ENCODE measurements at regions not wholly inside any gene's neighbourhood (a gene's known extent, or its start where the extent isn't known, plus 50 kb on each side); places are given as distances from the start of the nearest gene placed in this dataset.

GRCh38 chr14:98082833-98083232, 1189.2 kb downstream of the BCL11B start:
- Histone ChIP-seq H3K36me3 (ENCODE audit: control insufficient read depth, insufficient read depth, low read length) (no peaks in the 10 kb centered on the region), H3K4me3 (ENCODE audit: low read length) (no peak overlapping the region), H3K9me3 (ENCODE audit: control insufficient read depth, low read length) (no peaks in the 10 kb centered on the region), H3K27me3 (ENCODE audit: control insufficient read depth, insufficient read depth, low read length) (no peaks in the 10 kb centered on the region), H3K4me1 (ENCODE audit: control insufficient read depth, insufficient read depth, low read length) (no peaks in the 10 kb centered on the region), H3K9ac (ENCODE audit: low read length) (no peak overlapping the region)

GRCh38 chr14:98085751-98086150, 1186.2 kb downstream of the BCL11B start:
- Histone ChIP-seq H3K4me3 (ENCODE audit: low read length) (no peak overlapping the region), H3K9ac (ENCODE audit: low read length) (no peak overlapping the region), H3K9me3 (ENCODE audit: control insufficient read depth, low read length) (no peaks in the 10 kb centered on the region), H3K27me3 (ENCODE audit: control insufficient read depth, insufficient read depth, low read length) (no peaks in the 10 kb centered on the region), H3K4me1 (ENCODE audit: control insufficient read depth, insufficient read depth, low read length) (no peaks in the 10 kb centered on the region), H3K36me3 (ENCODE audit: control insufficient read depth, insufficient read depth, low read length) (no peaks in the 10 kb centered on the region)

GRCh38 chr14:98093111-98093510, 1178.9 kb downstream of the BCL11B start:
- Histone ChIP-seq H3K4me3 (ENCODE audit: low read length) (no peak overlapping the region), H3K36me3 (ENCODE audit: control insufficient read depth, insufficient read depth, low read length) (no peaks in the 10 kb centered on the region), H3K9me3 (ENCODE audit: control insufficient read depth, low read length) (no peaks in the 10 kb centered on the region), H3K27me3 (ENCODE audit: control insufficient read depth, insufficient read depth, low read length) (no peaks in the 10 kb centered on the region), H3K4me1 (ENCODE audit: control insufficient read depth, insufficient read depth, low read length) (no peaks in the 10 kb centered on the region), H3K9ac (ENCODE audit: low read length) (no peak overlapping the region)

GRCh38 chr14:98099527-98099926, 1172.5 kb downstream of the BCL11B start:
- Histone ChIP-seq H3K4me1 (ENCODE audit: control insufficient read depth, insufficient read depth, low read length) (no peaks in the 10 kb centered on the region), H3K9me3 (ENCODE audit: control insufficient read depth, low read length) (no peaks in the 10 kb centered on the region), H3K4me3 (ENCODE audit: low read length) (no peak overlapping the region), H3K36me3 (ENCODE audit: control insufficient read depth, insufficient read depth, low read length) (no peaks in the 10 kb centered on the region), H3K9ac (ENCODE audit: low read length) (no peak overlapping the region), H3K27me3 (ENCODE audit: control insufficient read depth, insufficient read depth, low read length) (no peaks in the 10 kb centered on the region)

- no peaks in the 10 kb centered on the region for H3K27me3 ChIP-seq (ENCODE audit: control insufficient read depth, insufficient read depth, low read length)
- no peak overlapping the region for H3K9ac ChIP-seq (ENCODE audit: low read length)
- H3K9me3 ChIP-seq (ENCODE audit: control insufficient read depth, low read length), result no peaks in the 10 kb centered on the region
- H3K36me3 ChIP-seq (ENCODE audit: control insufficient read depth, insufficient read depth, low read length), result no peaks in the 10 kb centered on the region
- H3K4me1 ChIP-seq (ENCODE audit: control insufficient read depth, insufficient read depth, low read length), result no peaks in the 10 kb centered on the region
- no peak overlapping the region for H3K4me3 ChIP-seq (ENCODE audit: low read length)
Measured at GRCh38 chr14:98101323-98101722, 1170.7 kb downstream of the BCL11B start.

- Histone ChIP-seq H3K9me3 (ENCODE audit: control insufficient read depth, low read length) (no peaks in the 10 kb centered on the region), H3K27me3 (ENCODE audit: control insufficient read depth, insufficient read depth, low read length) (no peaks in the 10 kb centered on the region), H3K36me3 (ENCODE audit: control insufficient read depth, insufficient read depth, low read length) (no peaks in the 10 kb centered on the region), H3K4me1 (ENCODE audit: control insufficient read depth, insufficient read depth, low read length) (no peaks in the 10 kb centered on the region), H3K4me3 (ENCODE audit: low read length) (no peak overlapping the region), H3K9ac (ENCODE audit: low read length) (no peak overlapping the region)
Measured at GRCh38 chr14:98103705-98104104, 1168.3 kb downstream of the BCL11B start.

- no peaks in the 10 kb centered on the region for H3K9me3 ChIP-seq (ENCODE audit: control insufficient read depth, low read length)
- H3K4me3 ChIP-seq (ENCODE audit: low read length), result no peak overlapping the region
- no peaks in the 10 kb centered on the region for H3K36me3 ChIP-seq (ENCODE audit: control insufficient read depth, insufficient read depth, low read length)
- H3K27me3 ChIP-seq (ENCODE audit: control insufficient read depth, insufficient read depth, low read length), result no peaks in the 10 kb centered on the region
- no peak overlapping the region for H3K9ac ChIP-seq (ENCODE audit: low read length)
- no peaks in the 10 kb centered on the region for H3K4me1 ChIP-seq (ENCODE audit: control insufficient read depth, insufficient read depth, low read length)
Measured at GRCh38 chr14:98109326-98109725, 1162.7 kb downstream of the BCL11B start.

GRCh38 chr14:98112194-98112780, 1159.7 kb downstream of the BCL11B start:
- Histone ChIP-seq H3K9ac (ENCODE audit: low read length) (no peak overlapping the region), H3K4me3 (ENCODE audit: low read length) (no peak overlapping the region), H3K9me3 (ENCODE audit: control insufficient read depth, low read length) (no peaks in the 10 kb centered on the region), H3K4me1 (ENCODE audit: control insufficient read depth, insufficient read depth, low read length) (no peaks in the 10 kb centered on the region), H3K27me3 (ENCODE audit: control insufficient read depth, insufficient read depth, low read length) (no peaks in the 10 kb centered on the region), H3K36me3 (ENCODE audit: control insufficient read depth, insufficient read depth, low read length) (no peaks in the 10 kb centered on the region)

- no peak overlapping the region for H3K4me3 ChIP-seq (ENCODE audit: low read length)
Measured at GRCh38 chr14:98114122-98114895, 1157.7 kb downstream of the BCL11B start.

GRCh38 chr14:98114946-98115345, 1157.1 kb downstream of the BCL11B start:
- no peak overlapping the region for H3K9ac ChIP-seq (ENCODE audit: low read length)
- no peaks in the 10 kb centered on the region for H3K9me3 ChIP-seq (ENCODE audit: control insufficient read depth, low read length)
- no peaks in the 10 kb centered on the region for H3K4me1 ChIP-seq (ENCODE audit: control insufficient read depth, insufficient read depth, low read length)
- no peak overlapping the region for H3K4me3 ChIP-seq (ENCODE audit: low read length)
- H3K36me3 ChIP-seq (ENCODE audit: control insufficient read depth, insufficient read depth, low read length), result no peaks in the 10 kb centered on the region
- no peaks in the 10 kb centered on the region for H3K27me3 ChIP-seq (ENCODE audit: control insufficient read depth, insufficient read depth, low read length)

More at GRCh38 chr14:98114122-98114895, 1157.7 kb downstream of the BCL11B start:
- no peaks in the 10 kb centered on the region for H3K9me3 ChIP-seq (ENCODE audit: control insufficient read depth, low read length)
- H3K9ac ChIP-seq (ENCODE audit: low read length), result no peak overlapping the region
- H3K4me1 ChIP-seq (ENCODE audit: control insufficient read depth, insufficient read depth, low read length), result no peaks in the 10 kb centered on the region
- H3K27me3 ChIP-seq (ENCODE audit: control insufficient read depth, insufficient read depth, low read length), result no peaks in the 10 kb centered on the region
- H3K36me3 ChIP-seq (ENCODE audit: control insufficient read depth, insufficient read depth, low read length), result no peaks in the 10 kb centered on the region

GRCh38 chr14:98118749-98119148, 1153.2 kb downstream of the BCL11B start:
- no peaks in the 10 kb centered on the region for H3K36me3 ChIP-seq (ENCODE audit: control insufficient read depth, insufficient read depth, low read length)
- H3K4me1 ChIP-seq (ENCODE audit: control insufficient read depth, insufficient read depth, low read length), result no peaks in the 10 kb centered on the region
- no peak overlapping the region for H3K9ac ChIP-seq (ENCODE audit: low read length)
- H3K27me3 ChIP-seq (ENCODE audit: control insufficient read depth, insufficient read depth, low read length), result no peaks in the 10 kb centered on the region
- no peak overlapping the region for H3K4me3 ChIP-seq (ENCODE audit: low read length)
- no peaks in the 10 kb centered on the region for H3K9me3 ChIP-seq (ENCODE audit: control insufficient read depth, low read length)

- H3K9me3 ChIP-seq (ENCODE audit: control insufficient read depth, low read length), result no peaks in the 10 kb centered on the region
- H3K9ac ChIP-seq (ENCODE audit: low read length), result no peak overlapping the region
- H3K4me1 ChIP-seq (ENCODE audit: control insufficient read depth, insufficient read depth, low read length), result no peaks in the 10 kb centered on the region
- H3K4me3 ChIP-seq (ENCODE audit: low read length), result no peak overlapping the region
- H3K36me3 ChIP-seq (ENCODE audit: control insufficient read depth, insufficient read depth, low read length), result no peaks in the 10 kb centered on the region
- H3K27me3 ChIP-seq (ENCODE audit: control insufficient read depth, insufficient read depth, low read length), result no peaks in the 10 kb centered on the region
Measured at GRCh38 chr14:98119739-98120138, 1152.3 kb downstream of the BCL11B start.

Data from mucosa of stomach (tissue), 1 donor.